Esophagus muscularis mucosa (tissue), 4 donors: ENCODE measurements at regions not wholly inside any gene's neighbourhood (a gene's known extent, or its start where the extent isn't known, plus 50 kb on each side); places are given as distances from the start of the nearest gene placed in this dataset.

ENCODE experiments used
- DNase-seq: peaks from one replicate; pipeline ENCODE4 v3.0.0-alpha.2; 2017; ENCODE audit errors: extremely low spot score
- H3K27ac ChIP-seq, 4 donors: fragments of 200-600 bp; sonication (generic); replicated peaks in 1 of 4; 1 replicate in 3 of 4; 2 replicates in 1 of 4; pipeline ENCODE4 v1.5.1; 2016 to 2019; ENCODE audit warnings: mild to moderate bottlenecking in 1 of 4
- H3K27me3 ChIP-seq, 4 donors: fragments of 200-600 bp; sonication (generic); one replicate each; pipeline versions ENCODE4 v1.5.1 to v1.6.0; 2016 to 2019
- H3K36me3 ChIP-seq, 4 donors: fragments of 200-600 bp; sonication (generic); one replicate each; pipeline ENCODE4 v1.5.1; 2016 to 2019
- H3K4me1 ChIP-seq, 4 donors: fragments of 200-600 bp; sonication (generic); one replicate each; pipeline ENCODE4 v1.5.1; 2016 to 2019
- H3K4me3 ChIP-seq, 4 donors: fragments of 200-600 bp; sonication (generic); 1 replicate in 2 of 4; 2 replicates in 2 of 4; pipeline ENCODE4 v1.5.1; 2016 to 2019; ENCODE audit warnings: mild to moderate bottlenecking in 4 of 4, moderate library complexity in 1 of 4
- H3K9me3 ChIP-seq, 4 donors: fragments of 200-600 bp; sonication (generic); 1 replicate in 3 of 4; 2 replicates in 1 of 4; pipeline ENCODE4 v1.5.1; 2016 to 2019
- EP300 ChIP-seq: sonication (generic); formaldehyde crosslinking; IDR thresholded peaks from one replicate; pipeline ENCODE4 v1.6.1; 2017; ENCODE audit warnings: antibody characterized with exemption
- POLR2A ChIP-seq: fragments of 450-650 bp; IDR thresholded peaks from one replicate; pipeline ENCODE4 v1.6.1; 2017; ENCODE audit warnings: antibody characterized with exemption, moderate library complexity, mild to moderate bottlenecking, low read depth
- POLR2AphosphoS5 ChIP-seq, 2 donors: sonication (generic); formaldehyde crosslinking; IDR thresholded peaks; one replicate each; pipeline ENCODE4 v1.6.1; 2017; ENCODE audit warnings: antibody characterized with exemption in 2 of 2
- WGBS: methylation state at CpG from one replicate; pipeline ENCODE4 v1.1.5; 2018; 5-methylcytosine and 5-hydroxymethylcytosine counted together
- intact Hi-C: fragments of 100-400 bp; cut with DNase I; formaldehyde crosslinking; loops from one replicate; pipeline ENCODE4 v1.15.1; 2023
- TF ChIP-seq, protein P1 (sequence below), 3 experiments: fragments of 200-600 bp in 2 of 3; fragments of 450-650 bp in 1 of 3; sonication (generic) in 2 of 3; IDR thresholded peaks; one replicate each; pipeline ENCODE4 v1.5.1; 2017 to 2019; ENCODE audit warnings: antibody characterized with exemption in 3 of 3, mild to moderate bottlenecking in 2 of 3, moderate library complexity in 1 of 3

DNA sequence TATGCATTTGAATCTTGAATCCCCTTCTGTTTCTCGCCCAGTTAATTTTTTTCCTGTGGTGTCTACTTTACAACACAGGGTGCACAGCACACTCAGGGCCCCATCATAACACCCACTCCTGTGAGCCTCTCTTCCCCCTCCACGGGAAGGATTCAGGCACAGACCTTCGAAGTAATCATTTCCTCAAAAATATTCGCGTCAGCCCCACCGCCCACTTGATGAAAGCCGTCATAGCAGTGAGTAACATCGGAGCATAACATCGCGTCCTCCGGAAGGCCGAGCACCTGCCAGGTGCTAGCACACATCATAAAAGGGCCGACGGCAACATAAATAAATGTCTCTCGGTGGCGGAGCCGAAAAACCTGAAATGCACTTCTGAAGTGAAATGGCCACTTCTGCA is 201.7 kb upstream of the ADARB2 start:
- intact Hi-C loops = no loop called here
- 74% methylated on average over 17 of the region's 17 CpGs for WGBS

DNA sequence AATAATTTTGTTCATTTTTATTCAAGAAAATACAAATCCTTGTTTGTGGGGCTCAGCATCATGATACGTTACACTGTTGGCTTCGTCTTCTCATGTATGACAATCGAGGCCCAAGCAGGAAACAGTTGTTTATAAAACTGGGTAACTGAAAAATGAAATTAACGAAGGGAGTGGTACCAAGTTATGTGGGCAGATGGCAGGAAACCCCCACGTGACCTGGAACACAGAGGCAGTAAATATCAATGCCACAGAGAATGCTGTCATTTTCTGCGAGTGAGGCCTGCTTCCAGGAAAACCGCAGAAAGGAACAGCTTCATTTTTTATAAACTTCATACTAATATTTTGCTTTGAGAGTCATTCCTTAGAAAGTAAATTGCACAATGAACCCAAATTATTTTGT is 201.0 kb upstream of the ADARB2 start:
- Histone ChIP-seq H3K36me3 (no peaks in the 10 kb centered on the region), H3K4me1 (no peaks in the 10 kb centered on the region), H3K27ac (no peak overlapping the region), H3K4me3 (no peak overlapping the region), H3K27me3 (no peaks in the 10 kb centered on the region), H3K9me3 (no peaks in the 10 kb centered on the region)
- intact Hi-C loops = no loop called here
- no peak for DNase-seq
- WGBS = 55% methylated on average over 7 of the region's 7 CpGs
- TF ChIP-seq POLR2A (no peak), POLR2AphosphoS5 (IDR thresholded peaks at IDR 0.05) (no peak), EP300 (no peak)
- TF ChIP-seq, protein P1, sequence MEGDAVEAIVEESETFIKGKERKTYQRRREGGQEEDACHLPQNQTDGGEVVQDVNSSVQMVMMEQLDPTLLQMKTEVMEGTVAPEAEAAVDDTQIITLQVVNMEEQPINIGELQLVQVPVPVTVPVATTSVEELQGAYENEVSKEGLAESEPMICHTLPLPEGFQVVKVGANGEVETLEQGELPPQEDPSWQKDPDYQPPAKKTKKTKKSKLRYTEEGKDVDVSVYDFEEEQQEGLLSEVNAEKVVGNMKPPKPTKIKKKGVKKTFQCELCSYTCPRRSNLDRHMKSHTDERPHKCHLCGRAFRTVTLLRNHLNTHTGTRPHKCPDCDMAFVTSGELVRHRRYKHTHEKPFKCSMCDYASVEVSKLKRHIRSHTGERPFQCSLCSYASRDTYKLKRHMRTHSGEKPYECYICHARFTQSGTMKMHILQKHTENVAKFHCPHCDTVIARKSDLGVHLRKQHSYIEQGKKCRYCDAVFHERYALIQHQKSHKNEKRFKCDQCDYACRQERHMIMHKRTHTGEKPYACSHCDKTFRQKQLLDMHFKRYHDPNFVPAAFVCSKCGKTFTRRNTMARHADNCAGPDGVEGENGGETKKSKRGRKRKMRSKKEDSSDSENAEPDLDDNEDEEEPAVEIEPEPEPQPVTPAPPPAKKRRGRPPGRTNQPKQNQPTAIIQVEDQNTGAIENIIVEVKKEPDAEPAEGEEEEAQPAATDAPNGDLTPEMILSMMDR (IDR thresholded peaks at IDR 0.05) = no peak

More for the DNA sequence above, 201.7 kb upstream of the ADARB2 start:
- Histone ChIP-seq H3K9me3 (no peaks in the 10 kb centered on the region), H3K36me3 (no peaks in the 10 kb centered on the region), H3K27ac (no peak overlapping the region), H3K4me3 (no peak overlapping the region), H3K4me1 (no peaks in the 10 kb centered on the region), H3K27me3 (peaks cover 0 to 2% (median 0%) of the 10 kb centered on the region in 4 donors)
- TF ChIP-seq POLR2A = no peak
- TF ChIP-seq, protein P1 (IDR thresholded peaks at IDR 0.05) = no peak
- TF ChIP-seq POLR2AphosphoS5 (IDR thresholded peaks at IDR 0.05) = no peak
- TF ChIP-seq EP300 = no peak
- peak; percentile 81 for DNase-seq

DNA sequence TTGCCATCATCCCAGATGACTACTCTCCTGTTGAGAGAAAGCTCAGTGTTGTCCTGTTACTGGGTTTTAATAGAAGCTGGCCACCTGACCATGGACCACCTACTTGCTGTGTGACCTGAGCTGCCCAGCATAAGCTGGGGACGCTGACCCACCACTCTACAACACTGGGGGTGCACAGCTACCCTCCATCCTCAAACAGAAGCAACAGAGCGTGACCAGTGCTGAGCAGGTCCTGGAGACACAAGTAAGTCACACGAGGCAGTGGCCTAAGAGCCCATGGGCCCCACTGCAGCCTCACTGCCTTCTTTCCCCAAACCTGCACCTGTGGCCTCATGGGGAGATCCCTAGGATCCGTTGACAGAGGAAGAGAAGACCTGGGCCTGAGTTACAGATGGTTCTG is 198.6 kb upstream of the ADARB2 start:
- intact Hi-C loops = no loop called here
- Histone ChIP-seq H3K27ac (no peak overlapping the region), H3K4me3 (no peak overlapping the region), H3K9me3 (no peaks in the 10 kb centered on the region), H3K4me1 (peaks cover 0 to 9% (median 2%) of the 10 kb centered on the region in 4 donors), H3K27me3 (peaks cover 0 to 5% (median 0%) of the 10 kb centered on the region in 4 donors), H3K36me3 (no peaks in the 10 kb centered on the region)
- TF ChIP-seq POLR2AphosphoS5 (IDR thresholded peaks at IDR 0.05) (no peak), EP300 (no peak), POLR2A (no peak)
- TF ChIP-seq, protein P1 (IDR thresholded peaks at IDR 0.05) = no peak
- no peak for DNase-seq
- WGBS = 89% methylated on average over 1 of the region's 4 CpGs

DNA sequence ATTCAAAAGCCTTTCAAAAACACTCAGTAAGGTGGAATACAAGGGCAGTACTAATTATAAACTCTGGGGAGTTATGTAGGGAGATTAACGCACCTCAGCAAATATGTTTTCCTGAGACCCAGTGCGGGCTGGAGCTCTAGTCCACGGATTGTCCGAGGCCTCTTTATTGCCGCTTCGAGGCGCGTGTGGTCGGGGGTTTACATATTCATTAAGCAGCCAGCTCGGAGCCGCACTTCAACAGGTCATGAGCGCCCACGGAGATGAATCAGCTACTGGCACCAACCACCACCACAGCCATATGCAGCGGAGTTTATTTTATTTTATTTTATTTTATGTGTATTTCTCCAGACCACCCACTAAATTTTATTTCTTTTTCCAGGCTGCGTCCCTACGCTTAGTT is 195.9 kb upstream of the ADARB2 start:
- Histone ChIP-seq H3K9me3 (peaks cover 0 to 3% (median 0%) of the 10 kb centered on the region in 4 donors), H3K36me3 (no peaks in the 10 kb centered on the region), H3K4me3 (no peak overlapping the region), H3K4me1 (peaks cover 0 to 9% (median 2%) of the 10 kb centered on the region in 4 donors), H3K27ac (no peak overlapping the region), H3K27me3 (peaks cover 0 to 5% (median 0%) of the 10 kb centered on the region in 4 donors)
- intact Hi-C loops = no loop called here
- TF ChIP-seq POLR2AphosphoS5 (IDR thresholded peaks at IDR 0.05) (no peak), POLR2A (no peak), EP300 (no peak)
- TF ChIP-seq, protein P1 (IDR thresholded peaks at IDR 0.05) = no peak
- 79% methylated on average over 16 of the region's 16 CpGs for WGBS
- no peak for DNase-seq

DNA sequence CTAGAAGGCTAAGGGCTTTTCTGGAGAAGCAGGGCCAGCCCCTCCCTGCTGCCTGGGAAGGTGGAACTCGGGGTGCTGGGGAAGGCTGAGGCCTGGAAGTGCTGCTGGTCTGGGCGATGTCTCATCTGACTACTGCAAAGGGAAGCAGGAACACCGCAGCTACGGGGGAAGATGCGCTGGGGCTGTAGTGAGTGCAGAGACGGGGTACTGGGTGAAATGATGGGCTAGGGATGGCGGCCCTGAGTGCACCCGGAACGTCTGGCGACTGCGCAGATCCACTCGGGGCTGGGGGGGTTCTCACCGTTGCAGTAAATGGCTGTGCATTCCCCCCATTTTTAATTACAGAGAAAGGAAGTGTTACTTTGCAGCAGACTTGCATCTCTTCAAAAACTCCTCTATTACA is 195.4 kb upstream of the ADARB2 start:
- WGBS = 53% methylated on average over 13 of the region's 13 CpGs
- TF ChIP-seq, protein P1 (IDR thresholded peaks at IDR 0.05) = no peak
- TF ChIP-seq EP300 (no peak), POLR2AphosphoS5 (IDR thresholded peaks at IDR 0.05) (no peak)
- DNase-seq = no peak
- Histone ChIP-seq H3K9me3 (peaks cover 0 to 3% (median 0%) of the 10 kb centered on the region in 4 donors), H3K27ac (no peak overlapping the region), H3K27me3 (peaks cover 0 to 5% (median 0%) of the 10 kb centered on the region in 4 donors), H3K4me3 (no peak overlapping the region), H3K4me1 (peaks cover 0 to 9% (median 2%) of the 10 kb centered on the region in 4 donors), H3K36me3 (no peaks in the 10 kb centered on the region)
- intact Hi-C loops = no loop called here
